ENCODE measurements at regions not wholly inside any gene's neighbourhood (a gene's known extent, or its start where the extent isn't known, plus 50 kb on each side); places are given as distances from the start of the nearest gene placed in this dataset.

DNA sequence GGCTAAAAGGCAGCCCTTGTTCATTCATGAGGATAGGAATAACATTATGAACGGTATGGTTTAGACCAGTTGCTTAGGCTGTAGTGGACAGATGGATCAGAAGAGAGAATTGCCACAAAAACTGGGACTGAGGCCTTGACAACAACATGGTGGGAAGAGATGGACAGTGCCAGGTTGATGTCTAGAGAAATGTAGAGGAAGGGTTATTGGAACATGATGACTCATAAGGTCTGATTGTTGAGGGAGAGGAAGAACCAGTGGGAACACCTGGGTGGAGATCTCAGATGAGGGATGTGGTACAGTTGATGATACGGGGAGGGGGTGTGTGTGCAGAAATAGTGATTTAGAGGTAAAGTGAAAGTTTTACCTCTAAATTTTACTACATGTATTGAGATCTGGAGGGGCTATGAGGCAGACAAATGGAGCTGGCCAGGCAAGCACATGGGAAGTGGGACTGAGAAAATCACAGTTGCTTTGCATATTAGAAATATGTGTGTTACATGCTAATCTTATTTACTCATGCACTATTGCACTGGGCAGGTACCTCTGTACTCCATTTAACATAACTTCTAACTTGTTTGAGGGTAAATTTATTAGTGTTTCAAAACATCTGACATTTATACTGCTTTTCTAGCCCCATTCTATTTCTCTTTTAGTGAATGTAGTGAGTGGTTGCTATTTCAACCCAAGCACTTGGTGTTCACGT lies 65.6 kb downstream of the PLCE1 start:
- no peak overlapping the region for H3K4me2 ChIP-seq (replicated peaks; ENCODE audit: low read depth, low read length, poor library complexity, severe bottlenecking)
- TF ChIP-seq, protein P1, sequence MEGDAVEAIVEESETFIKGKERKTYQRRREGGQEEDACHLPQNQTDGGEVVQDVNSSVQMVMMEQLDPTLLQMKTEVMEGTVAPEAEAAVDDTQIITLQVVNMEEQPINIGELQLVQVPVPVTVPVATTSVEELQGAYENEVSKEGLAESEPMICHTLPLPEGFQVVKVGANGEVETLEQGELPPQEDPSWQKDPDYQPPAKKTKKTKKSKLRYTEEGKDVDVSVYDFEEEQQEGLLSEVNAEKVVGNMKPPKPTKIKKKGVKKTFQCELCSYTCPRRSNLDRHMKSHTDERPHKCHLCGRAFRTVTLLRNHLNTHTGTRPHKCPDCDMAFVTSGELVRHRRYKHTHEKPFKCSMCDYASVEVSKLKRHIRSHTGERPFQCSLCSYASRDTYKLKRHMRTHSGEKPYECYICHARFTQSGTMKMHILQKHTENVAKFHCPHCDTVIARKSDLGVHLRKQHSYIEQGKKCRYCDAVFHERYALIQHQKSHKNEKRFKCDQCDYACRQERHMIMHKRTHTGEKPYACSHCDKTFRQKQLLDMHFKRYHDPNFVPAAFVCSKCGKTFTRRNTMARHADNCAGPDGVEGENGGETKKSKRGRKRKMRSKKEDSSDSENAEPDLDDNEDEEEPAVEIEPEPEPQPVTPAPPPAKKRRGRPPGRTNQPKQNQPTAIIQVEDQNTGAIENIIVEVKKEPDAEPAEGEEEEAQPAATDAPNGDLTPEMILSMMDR (IDR thresholded peaks at IDR 0.05), result no peak
- TF ChIP-seq EZH2 (IDR thresholded peaks at IDR 0.05; ENCODE audit: borderline replicate concordance, insufficient read depth, low read depth, low read length, poor library complexity, severe bottlenecking), result no peak
- no peaks in the 10 kb centered on the region for H3K36me3 ChIP-seq (replicated peaks in 1 of 2; ENCODE audit: control extremely low read depth in 1 of 2, control insufficient read depth in 1 of 2, extremely low read depth in 1 of 2, insufficient read depth in 2 of 2, low read length in 1 of 2)
- Mint-ChIP-seq H3K27me3 (peaks cover 15% of the 10 kb centered on the region), H3K4me1 (no peaks in the 10 kb centered on the region), H3K4me3 (no peak overlapping the region), H3K27ac (no peak overlapping the region), H3K9me3 (ENCODE audit: insufficient read depth) (no peaks in the 10 kb centered on the region)
- ChIA-PET CTCF (no interaction called here), POLR2A (no interaction called here)
- H4K20me1 ChIP-seq (ENCODE audit: control insufficient read depth, insufficient read depth, low read length, poor library complexity, severe bottlenecking), result no peaks in the 10 kb centered on the region
- no peaks in the 10 kb centered on the region for H3K4me1 ChIP-seq (ENCODE audit: control insufficient read depth in 2 of 2, insufficient read depth in 2 of 2, low read length in 2 of 2)
- DNase-seq (no peak), ATAC-seq (ENCODE audit: low read depth) (no peak)
- no peak overlapping the region for H3K27ac ChIP-seq (ENCODE audit: low read length in 2 of 2)
- H3K27me3 ChIP-seq (replicated peaks in 1 of 4; ENCODE audit: control extremely low read depth in 1 of 4, control insufficient read depth in 3 of 4, insufficient read depth in 4 of 4, low read length in 3 of 4), result peaks cover 0 to 2% (median 0%) of the 10 kb centered on the region in 4 experiments
- no peak overlapping the region for H2AFZ ChIP-seq (ENCODE audit: insufficient read depth, low read depth, low read length, poor library complexity, severe bottlenecking)
- no peak overlapping the region for H3K4me3 ChIP-seq (ENCODE audit: control extremely low read depth in 1 of 5, extremely low read depth in 1 of 5, insufficient read depth in 1 of 5, low read depth in 2 of 5, low read length in 4 of 5)
- H3K9me3 ChIP-seq (ENCODE audit: control extremely low read depth in 1 of 3, control insufficient read depth in 2 of 3, insufficient read depth in 1 of 3, low read length in 2 of 3), result no peaks in the 10 kb centered on the region
- H3K9ac ChIP-seq (ENCODE audit: low read length), result no peak overlapping the region
- H3K79me2 ChIP-seq (ENCODE audit: control insufficient read depth, insufficient read depth, low read length), result no peaks in the 10 kb centered on the region
- intact Hi-C loops (cut with micrococcal nuclease), result no loop called here
- WGBS (ENCODE audit: insufficient coverage), result 79% methylated on average over 2 of the region's 3 CpGs

DNA sequence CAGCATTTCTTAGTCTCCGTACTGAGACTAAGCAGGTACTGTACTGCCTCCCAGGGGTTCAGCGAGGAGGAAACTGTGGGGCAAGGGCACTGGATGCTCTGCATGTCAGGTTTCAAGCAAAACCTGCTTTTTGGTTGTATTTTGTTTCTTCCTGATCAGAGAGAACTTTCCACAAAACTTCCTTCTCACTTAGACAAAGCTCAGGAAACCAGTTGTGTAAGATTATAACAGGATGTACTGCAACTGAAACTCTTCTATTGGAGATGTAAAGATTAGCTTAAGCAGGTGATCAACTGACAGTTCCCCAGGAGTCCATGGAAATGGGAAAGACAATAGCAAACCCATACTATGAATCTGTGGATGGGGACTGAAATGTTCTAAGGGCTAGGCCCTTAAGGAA lies 67.3 kb downstream of the PLCE1 start:
- intact Hi-C loops (cut with micrococcal nuclease), result no loop called here
- peaks cover 0 to 2% (median 0%) of the 10 kb centered on the region in 4 experiments for H3K27me3 ChIP-seq (replicated peaks in 1 of 4; ENCODE audit: control extremely low read depth in 1 of 4, control insufficient read depth in 3 of 4, insufficient read depth in 4 of 4, low read length in 3 of 4)
- H3K4me3 ChIP-seq (ENCODE audit: control extremely low read depth in 1 of 5, extremely low read depth in 1 of 5, insufficient read depth in 1 of 5, low read depth in 2 of 5, low read length in 4 of 5), result no peak overlapping the region
- H3K9me3 Mint-ChIP-seq (ENCODE audit: insufficient read depth), result no peaks in the 10 kb centered on the region
- H3K79me2 ChIP-seq (ENCODE audit: control insufficient read depth, insufficient read depth, low read length), result no peaks in the 10 kb centered on the region
- CTCF ChIA-PET, result no interaction called here
- no peaks in the 10 kb centered on the region for H3K4me1 Mint-ChIP-seq
- no peak overlapping the region for H3K27ac ChIP-seq (ENCODE audit: low read length in 2 of 2)
- H3K4me3 Mint-ChIP-seq, result no peak overlapping the region
- no peak overlapping the region for H3K9ac ChIP-seq (ENCODE audit: low read length)
- TF ChIP-seq, protein P1 (IDR thresholded peaks at IDR 0.05), result no peak
- no peak for TF ChIP-seq EZH2 (IDR thresholded peaks at IDR 0.05; ENCODE audit: borderline replicate concordance, insufficient read depth, low read depth, low read length, poor library complexity, severe bottlenecking)
- no peaks in the 10 kb centered on the region for H3K4me1 ChIP-seq (ENCODE audit: control insufficient read depth in 2 of 2, insufficient read depth in 2 of 2, low read length in 2 of 2)
- peaks cover 11% of the 10 kb centered on the region for H3K27me3 Mint-ChIP-seq
- no peaks in the 10 kb centered on the region for H4K20me1 ChIP-seq (ENCODE audit: control insufficient read depth, insufficient read depth, low read length, poor library complexity, severe bottlenecking)
- no peak overlapping the region for H3K4me2 ChIP-seq (replicated peaks; ENCODE audit: low read depth, low read length, poor library complexity, severe bottlenecking)
- no peak overlapping the region for H2AFZ ChIP-seq (ENCODE audit: insufficient read depth, low read depth, low read length, poor library complexity, severe bottlenecking)
- DNase-seq (no peak), ATAC-seq (ENCODE audit: low read depth) (no peak)
- no peak overlapping the region for H3K27ac Mint-ChIP-seq
- WGBS (ENCODE audit: insufficient coverage), result 85% methylated on average over 2 of the region's 2 CpGs
- POLR2A ChIA-PET, result no interaction called here
- H3K9me3 ChIP-seq (ENCODE audit: control extremely low read depth in 1 of 3, control insufficient read depth in 2 of 3, insufficient read depth in 1 of 3, low read length in 2 of 3), result no peaks in the 10 kb centered on the region
- no peaks in the 10 kb centered on the region for H3K36me3 ChIP-seq (replicated peaks in 1 of 2; ENCODE audit: control extremely low read depth in 1 of 2, control insufficient read depth in 1 of 2, extremely low read depth in 1 of 2, insufficient read depth in 2 of 2, low read length in 1 of 2)
